VCaP (cell line): ENCODE measurements at regions not wholly inside any gene's neighbourhood (a gene's known extent, or its start where the extent isn't known, plus 50 kb on each side); places are given as distances from the start of the nearest gene placed in this dataset.
A peak's percentile ranks its signal among the peaks of the same experiment; 100 is the strongest.

ENCODE experiments used
- H3K27ac ChIP-seq: fragments of 450-650 bp; 2 replicates; pipeline ENCODE4 v1.5.1; 2017
- TF ChIP-seq, protein P1 (sequence below): fragments of 450-650 bp; conservative IDR thresholded peaks from 2 replicates; pipeline ENCODE4 v1.5.1; 2017; ENCODE audit warnings: mild to moderate bottlenecking, moderate library complexity

DNA sequence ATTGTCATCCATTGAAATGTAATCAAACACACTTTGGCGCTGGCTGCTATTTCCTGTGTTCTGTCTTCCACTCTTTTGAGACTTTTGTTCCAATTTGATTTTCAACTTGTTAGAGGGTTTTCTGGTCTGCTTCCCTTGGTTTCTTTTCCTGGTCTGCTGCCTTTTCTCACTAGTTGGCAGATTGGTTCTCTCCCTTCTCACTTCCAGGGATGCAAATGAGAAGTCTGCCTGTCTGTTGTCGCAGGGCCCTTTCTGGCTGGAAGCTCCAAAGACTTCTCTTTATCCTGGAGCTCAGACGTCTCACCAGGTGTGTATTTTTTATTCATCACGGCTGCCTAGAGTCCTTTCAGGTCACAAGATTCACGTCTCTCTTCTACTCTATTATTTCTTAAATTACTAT, 84.0 kb downstream of the RPS6KA4 start:
- TF ChIP-seq, protein P1, sequence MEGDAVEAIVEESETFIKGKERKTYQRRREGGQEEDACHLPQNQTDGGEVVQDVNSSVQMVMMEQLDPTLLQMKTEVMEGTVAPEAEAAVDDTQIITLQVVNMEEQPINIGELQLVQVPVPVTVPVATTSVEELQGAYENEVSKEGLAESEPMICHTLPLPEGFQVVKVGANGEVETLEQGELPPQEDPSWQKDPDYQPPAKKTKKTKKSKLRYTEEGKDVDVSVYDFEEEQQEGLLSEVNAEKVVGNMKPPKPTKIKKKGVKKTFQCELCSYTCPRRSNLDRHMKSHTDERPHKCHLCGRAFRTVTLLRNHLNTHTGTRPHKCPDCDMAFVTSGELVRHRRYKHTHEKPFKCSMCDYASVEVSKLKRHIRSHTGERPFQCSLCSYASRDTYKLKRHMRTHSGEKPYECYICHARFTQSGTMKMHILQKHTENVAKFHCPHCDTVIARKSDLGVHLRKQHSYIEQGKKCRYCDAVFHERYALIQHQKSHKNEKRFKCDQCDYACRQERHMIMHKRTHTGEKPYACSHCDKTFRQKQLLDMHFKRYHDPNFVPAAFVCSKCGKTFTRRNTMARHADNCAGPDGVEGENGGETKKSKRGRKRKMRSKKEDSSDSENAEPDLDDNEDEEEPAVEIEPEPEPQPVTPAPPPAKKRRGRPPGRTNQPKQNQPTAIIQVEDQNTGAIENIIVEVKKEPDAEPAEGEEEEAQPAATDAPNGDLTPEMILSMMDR = no peak
- no peak overlapping the region for H3K27ac ChIP-seq

- H3K27ac ChIP-seq = no peak overlapping the region
- TF ChIP-seq, protein P1 = no peak
Observed at GRCh38 chr11:64444838-64445441, 86.0 kb downstream of the RPS6KA4 start.

- no peak overlapping the region for H3K27ac ChIP-seq
- TF ChIP-seq, protein P1 = no peak
Observed at GRCh38 chr11:64445651-64446050, 86.7 kb downstream of the RPS6KA4 start.

DNA sequence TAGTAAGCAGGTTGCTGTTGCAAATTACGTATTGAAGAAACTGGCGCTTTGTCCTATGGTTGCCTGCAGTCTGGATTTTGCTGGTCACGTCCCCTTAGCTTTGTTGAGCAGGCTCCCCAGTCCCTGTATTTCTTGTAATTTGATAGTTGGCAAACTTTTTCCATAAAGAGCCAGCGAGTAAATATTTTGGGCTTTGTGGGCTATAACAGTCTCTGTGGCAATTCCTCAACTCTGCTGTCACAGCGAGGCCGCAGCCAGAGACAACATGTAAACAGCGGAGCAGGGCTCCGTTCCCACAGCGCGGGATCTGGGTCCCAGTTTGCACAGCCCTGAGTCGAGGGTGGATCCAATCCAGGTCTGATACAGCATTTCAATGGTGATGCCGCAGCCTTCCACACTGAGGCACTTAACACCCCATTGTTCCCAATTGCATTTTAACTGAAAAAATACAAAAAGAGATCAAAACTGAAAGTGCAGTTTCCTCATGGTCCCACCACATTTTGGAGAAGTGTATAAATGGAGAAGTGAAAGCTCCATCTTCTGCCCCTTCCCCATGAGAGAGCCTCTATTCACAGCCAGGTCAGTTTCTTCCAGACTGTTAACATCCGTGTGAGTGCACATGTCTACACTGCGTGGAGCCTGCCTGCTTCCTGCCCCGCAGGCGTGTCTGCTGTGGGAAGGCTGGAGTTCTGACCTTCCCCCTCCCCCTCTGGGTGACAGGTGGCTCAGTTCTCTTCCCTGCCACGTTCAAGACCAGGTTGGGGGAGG, 89.1 kb downstream of the RPS6KA4 start:
- TF ChIP-seq, protein P1 = no peak
- peak overlapping the region; percentile 84 for H3K27ac ChIP-seq

DNA sequence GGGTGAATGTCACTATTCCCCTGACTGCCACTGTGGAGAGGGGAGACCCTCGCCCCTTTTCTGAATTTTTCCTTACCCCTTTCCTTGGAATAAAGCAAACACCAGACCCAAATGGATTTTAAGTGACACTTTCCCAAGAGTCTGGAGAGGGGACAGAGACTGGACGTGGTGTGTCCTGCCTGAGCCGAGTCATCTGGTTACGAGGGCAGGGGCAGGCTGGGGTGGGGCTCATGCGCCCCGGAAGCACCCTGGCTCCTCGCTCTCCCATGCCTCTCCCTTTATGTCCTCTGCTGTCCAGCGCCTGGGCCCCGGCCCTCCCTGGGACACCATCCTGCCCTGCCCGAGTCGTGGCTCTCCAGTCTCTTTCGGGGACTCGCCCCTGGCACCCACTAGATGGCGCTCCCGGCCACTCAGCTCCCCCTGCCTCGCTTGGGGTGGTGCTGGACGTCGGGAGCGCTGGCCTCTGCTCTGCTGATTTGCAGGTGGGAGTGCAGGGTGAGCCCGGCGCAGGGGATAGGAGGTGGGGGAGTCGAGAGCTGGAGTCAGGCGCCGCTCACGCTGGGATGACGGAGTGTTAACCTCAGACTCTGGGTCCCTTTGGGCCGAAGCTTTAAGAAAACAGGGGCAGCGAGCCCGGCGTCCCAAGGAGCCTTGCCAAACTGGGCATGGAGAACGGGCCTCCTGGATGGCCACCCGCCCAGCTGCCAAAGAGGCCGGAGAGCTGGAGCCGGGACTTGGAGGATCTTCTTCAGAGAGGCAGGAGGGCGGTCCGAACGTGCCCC, 89.8 kb downstream of the RPS6KA4 start:
- TF ChIP-seq, protein P1 = peak; percentile 100
- H3K27ac ChIP-seq = peak overlapping the region; percentile 84

DNA sequence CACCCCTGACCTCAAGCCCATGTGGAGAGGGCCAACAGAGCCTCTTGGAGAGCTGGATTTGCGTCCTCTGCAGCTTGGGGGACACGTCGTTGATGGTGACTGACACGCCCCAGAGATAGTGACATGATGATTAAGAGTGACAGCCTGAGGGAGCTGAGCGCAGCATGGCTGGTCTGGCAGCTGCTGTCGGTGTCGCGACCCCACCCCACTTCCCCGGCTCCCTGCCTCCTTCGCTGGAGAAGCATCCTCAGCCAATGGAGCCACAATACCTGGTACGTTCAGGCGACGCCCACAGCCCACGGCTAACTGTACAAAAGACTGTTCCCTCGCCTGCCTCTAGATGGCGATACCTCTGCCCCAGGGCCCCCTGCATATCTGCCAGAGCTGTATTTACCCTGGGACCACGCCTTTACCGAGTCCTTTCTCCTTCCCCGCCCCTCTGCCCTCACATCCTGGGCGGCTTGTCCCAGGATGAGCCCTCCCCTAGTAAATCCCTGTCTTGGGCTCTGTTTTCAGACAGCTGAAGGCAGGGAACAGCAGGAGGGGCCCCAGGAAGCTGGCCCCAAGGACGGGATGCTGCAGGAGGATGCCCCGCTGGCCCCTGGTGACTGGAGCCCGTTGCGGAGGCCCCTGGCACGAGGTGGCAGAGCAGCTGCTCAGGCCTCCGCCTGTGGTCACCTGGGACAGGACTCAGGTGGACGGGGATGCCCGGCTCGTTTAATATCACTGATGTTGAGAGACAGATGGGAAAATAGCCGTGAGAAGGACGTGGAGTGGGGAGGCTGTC, 90.6 kb downstream of the RPS6KA4 start:
- H3K27ac ChIP-seq = peak overlapping the region; percentile 84
- TF ChIP-seq, protein P1 = peak; percentile 100
